Neural crest cell (in vitro differentiated cells): ENCODE measurements at regions not wholly inside any gene's neighbourhood (a gene's known extent, or its start where the extent isn't known, plus 50 kb on each side); places are given as distances from the start of the nearest gene placed in this dataset.

Source experiments
- DNase-seq: peaks from one replicate; pipeline ENCODE4 v3.0.0; 2021; ENCODE audit warnings: low read depth, mixed read lengths, low spot score
- H3K27ac Mint-ChIP-seq: one replicate; pipeline ENCODE4 v1.8.0; 2021; ENCODE audit warnings: mild to moderate bottlenecking, mixed read lengths; ENCODE audit not compliant: unreplicated experiment
- H3K27me3 Mint-ChIP-seq: 2 replicates; pipeline ENCODE4 v1.8.0; 2021; ENCODE audit warnings: low read depth, mild to moderate bottlenecking, mixed read lengths
- H3K36me3 Mint-ChIP-seq: 2 replicates; pipeline ENCODE4 v1.8.0; 2021; ENCODE audit warnings: low read depth, mild to moderate bottlenecking, mixed read lengths
- H3K4me1 Mint-ChIP-seq: 2 replicates; pipeline ENCODE4 v1.8.0; 2021; ENCODE audit warnings: mixed read lengths
- H3K4me3 Mint-ChIP-seq: one replicate; pipeline ENCODE4 v1.8.0; 2021; ENCODE audit warnings: mild to moderate bottlenecking, mixed read lengths
- H3K9me3 Mint-ChIP-seq: 2 replicates; pipeline ENCODE4 v1.8.0; 2021; ENCODE audit warnings: mixed read lengths
- CTCF ChIP-seq: fragments of 200-600 bp; sonication (generic); conservative IDR thresholded peaks from 2 replicates; pipeline ENCODE4 v1.5.0; 2021; ENCODE audit warnings: antibody characterized with exemption, mild to moderate bottlenecking

GRCh38 chr5:2007878-2008501 lies 125.3 kb upstream of the IRX4 start:
- no peak overlapping the region for H3K27ac Mint-ChIP-seq
- TF ChIP-seq CTCF = no peak
- no peak overlapping the region for H3K4me3 Mint-ChIP-seq
- no peaks in the 10 kb centered on the region for H3K36me3 Mint-ChIP-seq
- H3K9me3 Mint-ChIP-seq = no peaks in the 10 kb centered on the region
- DNase-seq = no peak
- peaks cover 17% of the 10 kb centered on the region for H3K27me3 Mint-ChIP-seq
- H3K4me1 Mint-ChIP-seq = peaks cover 4% of the 10 kb centered on the region

- Mint-ChIP-seq H3K36me3 (no peaks in the 10 kb centered on the region), H3K27me3 (peaks cover 20% of the 10 kb centered on the region), H3K27ac (no peak overlapping the region), H3K9me3 (no peaks in the 10 kb centered on the region), H3K4me3 (no peak overlapping the region), H3K4me1 (peaks cover 1% of the 10 kb centered on the region)
- DNase-seq = no peak
- no peak for TF ChIP-seq CTCF
These were observed 124.8 kb upstream of the IRX4 start for GRCh38 chr5:2007496-2007877.

- H3K4me1 Mint-ChIP-seq = no peaks in the 10 kb centered on the region
- no peaks in the 10 kb centered on the region for H3K36me3 Mint-ChIP-seq
- no peak overlapping the region for H3K4me3 Mint-ChIP-seq
- TF ChIP-seq CTCF = no peak
- no peak overlapping the region for H3K27ac Mint-ChIP-seq
- DNase-seq = no peak
- no peaks in the 10 kb centered on the region for H3K9me3 Mint-ChIP-seq
- H3K27me3 Mint-ChIP-seq = peaks cover 20% of the 10 kb centered on the region
These were observed 124.2 kb upstream of the IRX4 start for GRCh38 chr5:2006971-2007291.

GRCh38 chr5:2006193-2006970 lies 123.7 kb upstream of the IRX4 start:
- H3K9me3 Mint-ChIP-seq = no peaks in the 10 kb centered on the region
- no peak overlapping the region for H3K4me3 Mint-ChIP-seq
- no peaks in the 10 kb centered on the region for H3K36me3 Mint-ChIP-seq
- DNase-seq = no peak
- H3K27me3 Mint-ChIP-seq = peaks cover 22% of the 10 kb centered on the region
- no peak for TF ChIP-seq CTCF
- H3K4me1 Mint-ChIP-seq = no peaks in the 10 kb centered on the region
- no peak overlapping the region for H3K27ac Mint-ChIP-seq

- Mint-ChIP-seq H3K36me3 (no peaks in the 10 kb centered on the region), H3K4me3 (no peak overlapping the region), H3K27me3 (peaks cover 26% of the 10 kb centered on the region), H3K4me1 (no peaks in the 10 kb centered on the region), H3K27ac (no peak overlapping the region), H3K9me3 (no peaks in the 10 kb centered on the region)
- no peak for TF ChIP-seq CTCF
- no peak for DNase-seq
These were observed 122.6 kb upstream of the IRX4 start for GRCh38 chr5:2005101-2006041.
